ENCODE measurements at regions not wholly inside any gene's neighbourhood (a gene's known extent, or its start where the extent isn't known, plus 50 kb on each side); places are given as distances from the start of the nearest gene placed in this dataset.

- TF ChIP-seq POLR2AphosphoS5 (IDR thresholded peaks at IDR 0.05; ENCODE audit: borderline replicate concordance, low read depth, low read length) (no peak), EZH2 (IDR thresholded peaks at IDR 0.05) (no peak), FOXP2 (optimal IDR thresholded peaks at IDR 0.05; ENCODE audit: control extremely low read depth, extremely low read length, insufficient read depth) (no peak)
Measured at GRCh38 chr9:135328485-135329417, 150.8 kb upstream of the PPP1R26 start.

All from SK-N-MC (cell line).